ENCODE measurements at regions not wholly inside any gene's neighbourhood (a gene's known extent, or its start where the extent isn't known, plus 50 kb on each side); places are given as distances from the start of the nearest gene placed in this dataset.

DNA sequence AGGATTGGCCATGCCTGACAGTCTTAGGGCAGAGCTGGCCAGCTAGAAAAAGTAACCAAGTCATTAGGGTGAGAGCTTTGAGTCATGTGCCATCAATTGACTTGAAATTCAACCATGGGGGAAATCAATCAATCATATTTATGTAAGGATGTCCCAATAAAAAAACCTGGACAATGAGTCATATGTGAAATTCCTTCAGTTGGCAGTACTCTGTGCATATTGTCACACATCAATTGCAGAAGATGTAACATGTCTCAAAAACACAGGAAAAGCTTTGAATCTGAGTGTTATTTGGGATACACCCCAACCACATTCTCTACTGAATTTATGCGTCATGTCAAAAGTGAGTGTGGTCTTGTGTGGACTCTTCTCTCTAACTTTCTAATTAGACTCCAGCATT, 1004.1 kb upstream of the NRXN1 start:
- Histone ChIP-seq H3K4me3 (ENCODE audit: low read depth, low read length, poor library complexity, severe bottlenecking) (no peak overlapping the region), H3K9me3 (ENCODE audit: low read depth, low read length, poor library complexity, severe bottlenecking) (no peaks in the 10 kb centered on the region), H3K36me3 (ENCODE audit: insufficient read depth, low read length, poor library complexity, severe bottlenecking) (no peaks in the 10 kb centered on the region), H3K27ac (ENCODE audit: low read depth, low read length, poor library complexity, severe bottlenecking) (no peak overlapping the region), H3K27me3 (replicated peaks; ENCODE audit: insufficient read depth, low read depth, low read length, poor library complexity) (no peaks in the 10 kb centered on the region), H3K4me1 (ENCODE audit: insufficient read depth, low read length, poor library complexity, severe bottlenecking) (peaks cover 12% of the 10 kb centered on the region)
- CTCF ChIA-PET: no interaction called here
- POLR2A ChIA-PET (ENCODE audit: low non-redundant PET): no interaction called here
- intact Hi-C loops (cut with micrococcal nuclease; ENCODE audit: unreplicated experiment): no loop called here
- TF ChIP-seq, protein P1, sequence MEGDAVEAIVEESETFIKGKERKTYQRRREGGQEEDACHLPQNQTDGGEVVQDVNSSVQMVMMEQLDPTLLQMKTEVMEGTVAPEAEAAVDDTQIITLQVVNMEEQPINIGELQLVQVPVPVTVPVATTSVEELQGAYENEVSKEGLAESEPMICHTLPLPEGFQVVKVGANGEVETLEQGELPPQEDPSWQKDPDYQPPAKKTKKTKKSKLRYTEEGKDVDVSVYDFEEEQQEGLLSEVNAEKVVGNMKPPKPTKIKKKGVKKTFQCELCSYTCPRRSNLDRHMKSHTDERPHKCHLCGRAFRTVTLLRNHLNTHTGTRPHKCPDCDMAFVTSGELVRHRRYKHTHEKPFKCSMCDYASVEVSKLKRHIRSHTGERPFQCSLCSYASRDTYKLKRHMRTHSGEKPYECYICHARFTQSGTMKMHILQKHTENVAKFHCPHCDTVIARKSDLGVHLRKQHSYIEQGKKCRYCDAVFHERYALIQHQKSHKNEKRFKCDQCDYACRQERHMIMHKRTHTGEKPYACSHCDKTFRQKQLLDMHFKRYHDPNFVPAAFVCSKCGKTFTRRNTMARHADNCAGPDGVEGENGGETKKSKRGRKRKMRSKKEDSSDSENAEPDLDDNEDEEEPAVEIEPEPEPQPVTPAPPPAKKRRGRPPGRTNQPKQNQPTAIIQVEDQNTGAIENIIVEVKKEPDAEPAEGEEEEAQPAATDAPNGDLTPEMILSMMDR (conservative IDR thresholded peaks at IDR 0.05; ENCODE audit: low read depth, low read length): no peak
- no peak for TF ChIP-seq EZH2 (IDR thresholded peaks at IDR 0.05; ENCODE audit: borderline replicate concordance, low read depth, low read length, poor library complexity, severe bottlenecking)
- BruUV-seq (replicated peaks): no TSS peak
- DNase-seq (ENCODE audit: low spot score): no peak

DNA sequence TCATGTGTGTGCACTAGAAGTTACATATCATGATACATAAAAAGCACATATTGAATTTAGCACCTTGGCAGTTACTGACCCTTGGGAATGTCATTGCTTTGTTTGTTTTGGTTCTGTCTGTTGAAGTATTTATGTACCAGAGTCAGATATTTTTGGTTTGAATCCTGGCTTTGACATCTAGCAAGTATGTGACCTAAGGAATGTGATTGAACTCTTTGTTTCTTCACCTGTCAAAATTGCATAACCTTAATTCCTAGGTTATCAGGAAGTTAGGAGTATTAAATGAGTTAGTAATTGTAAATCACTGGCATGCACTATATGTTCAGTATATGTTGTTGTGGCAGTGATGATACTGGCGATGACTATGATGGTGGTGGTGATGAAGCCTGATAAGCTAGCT, 1003.5 kb upstream of the NRXN1 start:
- H3K4me3 ChIP-seq (ENCODE audit: low read depth, low read length, poor library complexity, severe bottlenecking): no peak overlapping the region
- BruUV-seq (replicated peaks): no TSS peak
- POLR2A ChIA-PET (ENCODE audit: low non-redundant PET): no interaction called here
- DNase-seq (ENCODE audit: low spot score): no peak
- no peaks in the 10 kb centered on the region for H3K36me3 ChIP-seq (ENCODE audit: insufficient read depth, low read length, poor library complexity, severe bottlenecking)
- H3K27ac ChIP-seq (ENCODE audit: low read depth, low read length, poor library complexity, severe bottlenecking): no peak overlapping the region
- H3K4me1 ChIP-seq (ENCODE audit: insufficient read depth, low read length, poor library complexity, severe bottlenecking): peaks cover 12% of the 10 kb centered on the region
- TF ChIP-seq, protein P1 (conservative IDR thresholded peaks at IDR 0.05; ENCODE audit: low read depth, low read length): no peak
- no peak for TF ChIP-seq EZH2 (IDR thresholded peaks at IDR 0.05; ENCODE audit: borderline replicate concordance, low read depth, low read length, poor library complexity, severe bottlenecking)
- intact Hi-C loops (cut with micrococcal nuclease; ENCODE audit: unreplicated experiment): no loop called here
- CTCF ChIA-PET: no interaction called here
- H3K9me3 ChIP-seq (ENCODE audit: low read depth, low read length, poor library complexity, severe bottlenecking): no peaks in the 10 kb centered on the region
- no peaks in the 10 kb centered on the region for H3K27me3 ChIP-seq (replicated peaks; ENCODE audit: insufficient read depth, low read depth, low read length, poor library complexity)

DNA sequence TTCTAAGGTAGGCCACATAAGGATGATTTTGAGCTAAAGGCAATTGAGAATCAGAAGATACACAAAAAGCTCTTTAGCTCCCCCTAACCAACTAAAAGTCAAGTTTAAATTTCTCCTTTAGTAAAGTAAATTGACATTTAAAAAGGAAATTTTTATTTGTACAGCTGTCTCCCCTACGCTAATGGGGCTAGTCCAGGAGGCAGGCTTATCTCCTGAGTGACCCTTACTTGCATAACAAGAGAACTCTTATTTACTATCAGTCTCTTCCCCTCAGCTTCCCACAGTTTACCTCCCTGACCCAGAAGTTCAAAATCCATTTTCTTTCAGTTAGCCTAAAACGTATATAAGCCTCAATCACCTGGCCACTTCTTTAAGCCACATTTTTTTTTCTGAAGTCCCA, 1002.8 kb upstream of the NRXN1 start:
- intact Hi-C loops (cut with micrococcal nuclease; ENCODE audit: unreplicated experiment): no loop called here
- Histone ChIP-seq H3K27ac (ENCODE audit: low read depth, low read length, poor library complexity, severe bottlenecking) (no peak overlapping the region), H3K27me3 (replicated peaks; ENCODE audit: insufficient read depth, low read depth, low read length, poor library complexity) (no peaks in the 10 kb centered on the region), H3K36me3 (ENCODE audit: insufficient read depth, low read length, poor library complexity, severe bottlenecking) (no peaks in the 10 kb centered on the region), H3K4me1 (ENCODE audit: insufficient read depth, low read length, poor library complexity, severe bottlenecking) (peaks cover 12% of the 10 kb centered on the region), H3K4me3 (ENCODE audit: low read depth, low read length, poor library complexity, severe bottlenecking) (no peak overlapping the region), H3K9me3 (ENCODE audit: low read depth, low read length, poor library complexity, severe bottlenecking) (no peaks in the 10 kb centered on the region)
- TF ChIP-seq EZH2 (IDR thresholded peaks at IDR 0.05; ENCODE audit: borderline replicate concordance, low read depth, low read length, poor library complexity, severe bottlenecking): no peak
- TF ChIP-seq, protein P1 (conservative IDR thresholded peaks at IDR 0.05; ENCODE audit: low read depth, low read length): 0 out of 2 replicates have a peak, but pooled peaks have one; percentile 12
- no TSS peak for BruUV-seq (replicated peaks)
- POLR2A ChIA-PET (ENCODE audit: low non-redundant PET): no interaction called here
- CTCF ChIA-PET: no interaction called here
- no peak for DNase-seq (ENCODE audit: low spot score)
